ENCODE measurements at regions not wholly inside any gene's neighbourhood (a gene's known extent, or its start where the extent isn't known, plus 50 kb on each side); places are given as distances from the start of the nearest gene placed in this dataset.
A peak's percentile ranks its signal among the peaks of the same experiment; 100 is the strongest.

DNA sequence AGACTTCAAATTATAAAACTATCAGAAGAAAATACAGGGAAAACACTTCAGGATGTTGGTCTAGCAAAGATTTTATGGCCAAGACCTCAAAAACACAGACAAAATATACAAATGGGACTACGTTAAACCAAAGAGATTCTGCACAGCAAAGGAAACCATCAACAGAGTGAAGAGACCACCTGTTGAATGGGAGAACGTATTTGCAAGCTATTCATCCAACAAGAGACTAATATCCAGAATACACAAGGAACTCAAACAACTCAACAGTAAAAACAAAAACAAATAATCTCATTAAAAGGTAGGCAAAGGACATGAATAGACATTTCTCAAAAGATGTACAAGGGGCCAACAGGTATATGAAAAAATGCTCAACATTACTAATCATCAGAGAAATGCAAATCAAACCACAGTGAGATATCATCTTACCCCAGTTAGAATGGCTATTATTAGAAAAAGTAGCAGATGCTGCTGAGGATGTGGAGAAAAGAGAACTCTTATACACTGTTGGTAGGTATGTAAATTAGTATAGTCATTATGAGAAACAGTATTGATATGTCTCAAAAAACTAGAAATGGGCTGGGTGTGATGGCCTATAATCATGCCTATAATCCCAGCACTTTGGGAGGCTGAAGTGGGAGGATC lies 112.6 kb downstream of the LRIG2 start:
- no peak overlapping the region for H3K4me3 ChIP-seq
- H3K9me3 ChIP-seq, result peaks cover 0 to 25% (median 0%) of the 10 kb centered on the region in 11 donors
- H3K27ac ChIP-seq, result no peak overlapping the region
- H3K4me1 ChIP-seq, result no peaks in the 10 kb centered on the region
- intact Hi-C loops (cut with DNase I), result no loop called here
- ATAC-seq, result no peak
- 79 to 85% methylated on average over 2 of the region's 2 CpGs for WGBS, 2 donors
- H3K27me3 ChIP-seq, result no peaks in the 10 kb centered on the region
- DNase-seq, result no peak
- TF ChIP-seq, protein P1, sequence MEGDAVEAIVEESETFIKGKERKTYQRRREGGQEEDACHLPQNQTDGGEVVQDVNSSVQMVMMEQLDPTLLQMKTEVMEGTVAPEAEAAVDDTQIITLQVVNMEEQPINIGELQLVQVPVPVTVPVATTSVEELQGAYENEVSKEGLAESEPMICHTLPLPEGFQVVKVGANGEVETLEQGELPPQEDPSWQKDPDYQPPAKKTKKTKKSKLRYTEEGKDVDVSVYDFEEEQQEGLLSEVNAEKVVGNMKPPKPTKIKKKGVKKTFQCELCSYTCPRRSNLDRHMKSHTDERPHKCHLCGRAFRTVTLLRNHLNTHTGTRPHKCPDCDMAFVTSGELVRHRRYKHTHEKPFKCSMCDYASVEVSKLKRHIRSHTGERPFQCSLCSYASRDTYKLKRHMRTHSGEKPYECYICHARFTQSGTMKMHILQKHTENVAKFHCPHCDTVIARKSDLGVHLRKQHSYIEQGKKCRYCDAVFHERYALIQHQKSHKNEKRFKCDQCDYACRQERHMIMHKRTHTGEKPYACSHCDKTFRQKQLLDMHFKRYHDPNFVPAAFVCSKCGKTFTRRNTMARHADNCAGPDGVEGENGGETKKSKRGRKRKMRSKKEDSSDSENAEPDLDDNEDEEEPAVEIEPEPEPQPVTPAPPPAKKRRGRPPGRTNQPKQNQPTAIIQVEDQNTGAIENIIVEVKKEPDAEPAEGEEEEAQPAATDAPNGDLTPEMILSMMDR (IDR thresholded peaks at IDR 0.05), result no peak
- no peaks in the 10 kb centered on the region for H3K36me3 ChIP-seq

DNA sequence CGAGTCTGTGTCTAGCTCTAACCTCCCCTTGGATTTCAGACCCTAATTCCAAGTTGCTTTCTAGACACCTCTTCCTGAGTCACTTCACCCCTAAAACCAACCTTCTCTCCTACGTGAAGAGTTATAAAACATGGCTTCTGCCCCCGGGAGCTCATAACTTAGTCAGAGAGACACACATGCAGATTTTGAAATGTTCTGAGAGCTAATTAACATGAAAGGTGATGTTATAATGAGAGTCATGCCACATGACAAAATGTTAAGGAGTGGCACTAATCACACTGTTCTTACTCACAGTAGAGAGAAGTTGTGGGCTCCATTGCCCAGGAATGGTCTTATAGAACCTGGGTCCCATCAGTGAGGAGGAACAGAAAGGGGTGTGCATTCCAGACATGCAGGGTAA lies 117.1 kb downstream of the LRIG2 start:
- DNase-seq, result no peak
- Histone ChIP-seq H3K9me3 (peaks cover 0 to 4% (median 0%) of the 10 kb centered on the region in 11 donors), H3K36me3 (no peaks in the 10 kb centered on the region), H3K27me3 (no peaks in the 10 kb centered on the region), H3K27ac (no peak overlapping the region), H3K4me1 (peaks cover 0 to 6% (median 0%) of the 10 kb centered on the region in 9 donors), H3K4me3 (no peak overlapping the region)
- WGBS, 2 donors, result 84 to 88% methylated on average over 3 of the region's 3 CpGs
- TF ChIP-seq, protein P1 (IDR thresholded peaks at IDR 0.05), result no peak
- no peak for ATAC-seq
- intact Hi-C loops (cut with DNase I), result no loop called here

GRCh38 chr1:113190930-113191329 lies 117.9 kb downstream of the LRIG2 start:
- Histone ChIP-seq H3K36me3 (no peaks in the 10 kb centered on the region), H3K27me3 (no peaks in the 10 kb centered on the region), H3K4me3 (no peak overlapping the region), H3K4me1 (peaks cover 0 to 6% (median 0%) of the 10 kb centered on the region in 9 donors), H3K27ac (no peak overlapping the region), H3K9me3 (no peaks in the 10 kb centered on the region)
- no peak for ATAC-seq
- WGBS, 2 donors, result 85 to 89% methylated on average over 3 of the region's 3 CpGs
- TF ChIP-seq, protein P1 (IDR thresholded peaks at IDR 0.05), result no peak
- intact Hi-C loops (cut with DNase I), result no loop called here
- no peak for DNase-seq

DNA sequence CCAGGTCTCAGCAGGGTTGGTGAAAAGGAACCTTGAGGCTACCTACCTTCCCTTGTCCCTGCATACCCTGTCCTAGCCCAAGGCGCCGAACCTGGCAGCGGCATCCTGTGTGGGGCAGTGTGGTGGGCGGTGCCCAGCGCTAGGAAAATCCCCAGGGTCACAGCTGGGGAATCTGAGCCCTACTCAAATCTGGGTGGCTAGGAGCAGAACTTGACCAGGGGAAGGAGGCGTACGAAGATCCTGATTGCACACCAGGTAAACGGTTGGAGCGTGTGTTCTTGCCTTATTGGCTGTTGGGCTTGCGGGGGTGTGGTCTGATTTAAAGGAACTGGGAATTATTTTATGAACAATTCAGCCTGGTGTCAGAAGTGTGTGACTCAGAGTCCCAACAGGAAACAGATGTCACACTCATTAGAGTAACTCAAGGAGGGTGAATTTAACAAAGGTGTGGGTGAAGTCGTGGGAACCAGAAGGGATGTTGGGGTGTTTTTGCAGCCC lies 118.6 kb downstream of the LRIG2 start:
- intact Hi-C loops (cut with DNase I), result no loop called here

More for the DNA sequence above, 118.6 kb downstream of the LRIG2 start:
- Histone ChIP-seq H3K9me3 (no peaks in the 10 kb centered on the region), H3K4me1 (peaks cover 0 to 6% (median 0%) of the 10 kb centered on the region in 9 donors), H3K36me3 (no peaks in the 10 kb centered on the region), H3K27me3 (peaks cover 0 to 1% (median 0%) of the 10 kb centered on the region in 7 donors), H3K27ac (no peak overlapping the region), H3K4me3 (no peak overlapping the region)
- DNase-seq, result no peak
- 80 to 86% methylated on average over 11 of the region's 11 CpGs for WGBS, 2 donors
- TF ChIP-seq, protein P1 (IDR thresholded peaks at IDR 0.05), result no peak
- ATAC-seq, result peak in 6 of 8 donors; percentile 19 to 78 (median 44)

Measured in heart right ventricle (tissue), 16 donors.